ENCODE measurements at regions not wholly inside any gene's neighbourhood (a gene's known extent, or its start where the extent isn't known, plus 50 kb on each side); places are given as distances from the start of the nearest gene placed in this dataset.

GRCh38 chr3:181076558-181076957, 87.0 kb upstream of the DNAJC19 start:
- DNase-seq = no peak

DNA sequence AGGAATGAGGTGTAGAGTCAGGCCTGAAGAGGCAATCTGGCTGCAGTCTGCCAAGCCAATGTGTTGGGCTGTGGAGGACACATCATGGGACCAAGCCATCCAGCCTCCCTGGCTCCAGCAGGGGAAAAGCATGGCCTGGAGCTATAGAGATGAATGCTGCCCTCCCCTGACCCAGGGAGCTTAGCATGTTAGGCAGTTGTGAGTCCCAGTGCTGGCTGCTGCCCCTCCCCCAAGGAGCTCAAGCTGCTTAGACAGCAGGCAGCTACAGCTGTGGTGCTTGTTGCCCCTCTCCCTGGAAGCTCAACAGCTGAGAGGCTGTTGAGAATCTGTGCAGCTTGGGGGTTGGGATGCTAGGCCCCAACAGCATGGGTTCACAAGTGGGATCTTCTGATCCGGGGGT, 85.6 kb upstream of the DNAJC19 start:
- no peak for DNase-seq

- DNase-seq = no peak
Measured at GRCh38 chr3:181066143-181067087, 76.9 kb upstream of the DNAJC19 start.

GRCh38 chr3:181056136-181056732, 66.7 kb upstream of the DNAJC19 start:
- DNase-seq = no peak

DNA sequence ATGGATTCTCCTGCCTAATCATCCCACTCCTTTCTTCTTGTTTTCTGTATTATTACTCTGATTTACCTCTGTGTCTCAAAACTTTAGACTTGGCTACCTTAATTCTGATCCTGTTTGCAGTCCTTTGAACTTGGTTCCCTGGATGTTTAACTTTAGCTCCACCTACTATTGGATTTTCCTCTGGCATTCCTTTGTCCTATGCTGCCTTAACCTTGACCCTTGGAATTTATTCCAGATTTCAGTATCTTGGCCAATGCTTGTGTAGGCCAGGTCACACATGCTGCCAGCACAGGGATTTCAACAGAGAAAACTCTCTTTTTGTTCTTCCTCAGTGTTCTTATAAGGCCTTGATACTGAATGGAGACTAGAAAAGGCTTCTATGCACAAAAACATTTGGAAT, 65.0 kb upstream of the DNAJC19 start:
- DNase-seq = no peak

DNA sequence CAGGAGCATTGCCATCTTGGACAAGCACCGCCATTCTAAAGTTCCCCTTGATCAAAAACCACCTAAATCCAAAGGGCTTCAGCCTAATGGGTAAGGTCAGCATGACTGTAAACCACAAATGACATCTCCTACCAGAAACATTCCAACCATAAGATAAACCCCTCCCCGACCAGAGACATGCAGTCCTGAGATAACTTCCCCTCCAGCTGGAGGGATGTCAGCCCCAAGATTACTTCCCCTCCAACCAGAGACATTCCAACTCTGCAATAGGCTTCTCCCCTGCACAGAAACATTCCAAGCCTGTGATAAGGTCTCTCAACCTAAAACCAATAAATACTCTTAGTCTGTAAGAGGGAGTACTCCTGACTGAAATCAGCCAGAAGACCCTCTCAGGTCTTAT, 62.7 kb upstream of the DNAJC19 start:
- no peak for DNase-seq

GRCh38 chr3:181050738-181051137, 61.2 kb upstream of the DNAJC19 start:
- no peak for DNase-seq

DNA sequence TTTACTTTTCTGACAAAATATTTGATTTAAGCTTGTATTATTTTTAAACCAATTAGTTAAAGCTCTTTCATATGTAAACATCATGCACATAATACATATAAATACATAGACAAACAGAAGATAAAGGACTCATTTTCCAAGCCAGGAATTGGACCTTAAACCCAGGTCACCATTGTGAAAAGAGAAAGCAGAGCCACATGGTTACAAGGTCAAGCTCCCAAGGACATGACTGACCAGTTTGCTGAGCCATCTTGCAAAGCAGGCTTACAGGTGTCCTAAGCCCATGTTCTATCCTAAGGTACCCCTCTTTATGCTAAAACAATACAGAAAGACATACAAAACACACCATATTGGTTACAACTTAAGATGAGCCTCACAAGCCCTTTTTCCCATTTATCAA, 50.5 kb upstream of the DNAJC19 start:
- no peak for DNase-seq

Data from right lung (tissue), 2 donors.